ENCODE measurements at regions not wholly inside any gene's neighbourhood (a gene's known extent, or its start where the extent isn't known, plus 50 kb on each side); places are given as distances from the start of the nearest gene placed in this dataset.

GRCh38 chr17:14513835-14514234, 213.0 kb downstream of the HS3ST3B1 start:
- TF ChIP-seq CTCF (IDR thresholded peaks at IDR 0.05; ENCODE audit: low read depth, low read length) (no peak), EZH2phosphoT487 (IDR thresholded peaks at IDR 0.05; ENCODE audit: low read depth) (no peak)
